ENCODE measurements at regions not wholly inside any gene's neighbourhood (a gene's known extent, or its start where the extent isn't known, plus 50 kb on each side); places are given as distances from the start of the nearest gene placed in this dataset.
"Not testable (repeated sequence)": the region's sequence is repeated elsewhere in the genome, so short reads cannot be mapped to it uniquely, and the experiment has no call there.

DNA sequence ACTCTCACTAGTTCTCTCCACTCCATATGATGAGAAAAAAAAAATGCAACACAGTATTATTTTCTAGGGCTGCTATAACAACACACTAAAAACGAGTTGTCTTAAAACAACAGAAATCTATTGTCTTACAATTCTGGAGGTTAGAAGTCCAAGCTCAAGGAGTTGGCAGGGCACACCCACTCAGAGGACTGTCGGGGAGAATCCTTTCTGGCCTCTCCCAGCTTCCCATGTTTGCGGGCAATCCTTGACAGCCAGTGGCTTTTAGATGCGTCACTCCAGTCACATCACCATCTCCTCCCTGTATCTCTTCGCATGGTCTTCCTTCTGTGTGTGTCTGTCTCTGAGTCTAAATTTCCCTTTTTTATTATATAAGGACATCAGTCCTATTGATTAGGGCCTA, 64.0 kb upstream of the KIF2A start:
- not testable (repeated sequence) for H3K4me3 Mint-ChIP-seq; H3K27me3 Mint-ChIP-seq; H3K9me3 Mint-ChIP-seq (ENCODE audit: low read depth); H3K36me3 Mint-ChIP-seq; H3K27ac Mint-ChIP-seq
- peaks cover 32% of the 10 kb centered on the region for H3K4me1 Mint-ChIP-seq (ENCODE audit: low read depth)

DNA sequence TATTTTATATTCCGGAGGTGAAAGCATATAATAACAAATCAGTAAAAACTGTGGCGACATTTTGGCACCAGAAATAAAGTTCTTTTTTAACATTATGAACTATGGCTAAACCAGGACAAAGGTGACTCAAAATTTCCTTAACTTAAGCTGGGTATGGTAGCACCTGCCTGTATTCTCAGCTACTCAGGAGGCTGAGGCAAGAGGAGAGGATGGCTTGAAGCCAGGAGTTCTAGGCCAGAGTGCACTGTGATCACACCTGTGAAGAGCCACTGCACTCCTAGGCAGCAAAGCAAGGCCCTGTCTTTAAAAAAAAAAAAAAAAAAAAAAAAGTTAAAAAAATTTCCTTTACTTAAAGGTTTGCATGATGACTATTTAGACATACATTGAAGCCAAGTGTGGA, 63.0 kb upstream of the KIF2A start:
- not testable (repeated sequence) for H3K4me3 Mint-ChIP-seq; H3K9me3 Mint-ChIP-seq (ENCODE audit: low read depth); H3K36me3 Mint-ChIP-seq; H3K27me3 Mint-ChIP-seq; H3K27ac Mint-ChIP-seq
- peaks cover 32% of the 10 kb centered on the region for H3K4me1 Mint-ChIP-seq (ENCODE audit: low read depth)

DNA sequence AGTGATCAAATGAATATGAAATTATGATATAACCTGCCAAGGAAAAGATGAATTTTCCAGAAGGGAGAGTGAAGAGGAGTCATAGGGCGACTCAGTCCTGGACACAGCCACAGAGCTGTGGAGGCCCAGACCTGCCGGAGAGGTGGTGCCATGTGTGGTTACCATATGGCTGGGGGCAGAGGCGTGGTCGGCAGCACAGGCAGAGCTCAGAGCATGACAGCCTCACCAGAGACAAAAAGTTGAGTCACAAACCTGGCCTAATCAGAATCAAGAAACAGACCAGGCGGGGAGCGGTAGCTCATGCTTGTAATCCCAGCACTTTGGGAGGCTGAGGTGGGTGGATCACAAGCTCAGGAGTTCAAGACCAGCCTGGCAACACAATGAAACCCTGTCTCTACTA, 57.8 kb upstream of the KIF2A start:
- not testable (repeated sequence) for H3K9me3 Mint-ChIP-seq (ENCODE audit: low read depth); H3K4me3 Mint-ChIP-seq; H3K27ac Mint-ChIP-seq; H3K36me3 Mint-ChIP-seq; H3K27me3 Mint-ChIP-seq
- peaks cover 23% of the 10 kb centered on the region for H3K4me1 Mint-ChIP-seq (ENCODE audit: low read depth)

DNA sequence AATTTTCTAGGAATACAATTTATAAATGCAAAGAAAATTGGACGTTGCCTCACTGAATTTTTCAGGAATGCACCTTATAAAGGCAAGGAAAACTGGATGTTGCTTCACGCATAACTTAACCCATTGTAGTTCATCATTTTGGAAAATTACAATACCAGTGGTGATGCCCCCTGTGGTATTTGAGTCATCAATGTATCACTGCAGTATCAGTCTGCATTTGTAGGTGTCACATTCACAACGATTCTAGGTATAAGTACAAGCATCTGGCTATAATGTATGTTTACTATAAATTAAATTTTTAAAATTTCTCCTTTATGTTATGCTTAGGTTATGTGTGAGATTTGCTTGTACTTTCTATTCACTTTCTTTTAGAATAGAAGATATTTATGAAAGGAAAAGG, 55.9 kb upstream of the KIF2A start:
- not testable (repeated sequence) for H3K27me3 Mint-ChIP-seq; H3K27ac Mint-ChIP-seq; H3K9me3 Mint-ChIP-seq (ENCODE audit: low read depth); H3K4me3 Mint-ChIP-seq; H3K36me3 Mint-ChIP-seq
- H3K4me1 Mint-ChIP-seq (ENCODE audit: low read depth), result peaks cover 31% of the 10 kb centered on the region

DNA sequence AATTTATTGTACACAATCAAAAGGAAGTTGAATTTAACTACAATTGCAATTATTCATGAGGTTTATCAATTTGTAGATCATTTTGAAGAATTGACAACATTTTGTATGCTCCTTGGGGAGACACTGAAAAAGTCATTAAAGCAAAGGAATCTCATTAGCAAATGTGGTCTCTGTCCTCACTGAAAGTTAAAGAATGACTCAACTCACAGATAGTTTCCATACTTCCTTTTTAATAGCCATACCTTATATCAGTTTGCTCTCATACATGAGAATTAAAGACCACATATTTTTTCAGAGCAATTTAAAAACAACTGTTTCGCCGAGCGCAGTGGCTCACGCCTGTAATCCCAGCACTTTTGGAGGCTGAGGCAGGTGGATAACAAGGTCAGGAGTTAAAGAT, 55.1 kb upstream of the KIF2A start:
- not testable (repeated sequence) for H3K27ac Mint-ChIP-seq
- H3K4me1 Mint-ChIP-seq (ENCODE audit: low read depth), result peaks cover 32% of the 10 kb centered on the region

DNA sequence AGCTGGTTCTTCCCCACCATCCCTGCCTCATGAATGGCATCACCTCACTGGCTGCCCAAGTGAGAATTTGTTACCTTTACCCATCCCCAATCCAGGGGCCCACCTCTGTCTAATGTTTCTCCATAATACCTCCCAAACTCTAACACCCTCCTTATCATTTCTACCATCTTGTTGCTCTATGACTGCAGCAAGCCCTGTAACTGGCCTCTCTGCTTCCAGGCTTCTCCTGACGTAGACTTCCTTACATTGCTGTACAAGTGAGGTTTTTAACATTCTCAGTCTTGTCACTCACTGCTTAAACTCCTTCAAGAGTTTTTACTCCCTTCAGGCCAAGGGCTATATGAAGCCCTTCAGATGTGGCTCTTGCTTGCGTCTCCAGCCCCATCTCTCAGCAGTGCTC, 53.5 kb upstream of the KIF2A start:
- peaks cover 43% of the 10 kb centered on the region for H3K4me1 Mint-ChIP-seq (ENCODE audit: low read depth)
- not testable (repeated sequence) for H3K9me3 Mint-ChIP-seq (ENCODE audit: low read depth); H3K27me3 Mint-ChIP-seq

More for the DNA sequence above, 55.1 kb upstream of the KIF2A start:
- H3K4me3 Mint-ChIP-seq; H3K9me3 Mint-ChIP-seq (ENCODE audit: low read depth); H3K36me3 Mint-ChIP-seq; H3K27me3 Mint-ChIP-seq: not testable (repeated sequence)

DNA sequence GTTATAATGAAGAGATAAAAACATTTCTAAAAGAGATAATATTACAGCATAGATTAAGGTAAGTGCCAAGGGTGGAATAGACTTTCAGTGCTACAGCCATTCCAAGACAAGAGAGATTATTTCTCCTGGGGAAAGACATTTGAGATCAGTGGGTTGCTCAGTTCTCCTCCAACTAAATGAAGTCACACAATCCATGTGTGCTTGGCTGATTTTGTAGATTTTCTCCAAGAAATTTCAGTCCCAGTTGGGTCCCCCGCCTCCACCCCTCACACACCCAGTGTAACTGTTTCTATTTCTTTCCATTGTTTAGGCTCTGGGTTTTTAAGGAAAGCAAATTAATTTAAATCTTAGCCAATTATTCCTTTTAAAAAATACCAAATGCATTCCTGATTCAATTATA, 50.5 kb upstream of the KIF2A start:
- H3K27ac Mint-ChIP-seq, result peak overlapping the region; percentile 75
- H3K4me1 Mint-ChIP-seq (ENCODE audit: low read depth), result peaks cover 68% of the 10 kb centered on the region
- H3K4me3 Mint-ChIP-seq, result not testable (repeated sequence)

More for the DNA sequence above, 53.5 kb upstream of the KIF2A start:
- not testable (repeated sequence) for H3K4me3 Mint-ChIP-seq, H3K36me3 Mint-ChIP-seq, H3K27ac Mint-ChIP-seq

DNA sequence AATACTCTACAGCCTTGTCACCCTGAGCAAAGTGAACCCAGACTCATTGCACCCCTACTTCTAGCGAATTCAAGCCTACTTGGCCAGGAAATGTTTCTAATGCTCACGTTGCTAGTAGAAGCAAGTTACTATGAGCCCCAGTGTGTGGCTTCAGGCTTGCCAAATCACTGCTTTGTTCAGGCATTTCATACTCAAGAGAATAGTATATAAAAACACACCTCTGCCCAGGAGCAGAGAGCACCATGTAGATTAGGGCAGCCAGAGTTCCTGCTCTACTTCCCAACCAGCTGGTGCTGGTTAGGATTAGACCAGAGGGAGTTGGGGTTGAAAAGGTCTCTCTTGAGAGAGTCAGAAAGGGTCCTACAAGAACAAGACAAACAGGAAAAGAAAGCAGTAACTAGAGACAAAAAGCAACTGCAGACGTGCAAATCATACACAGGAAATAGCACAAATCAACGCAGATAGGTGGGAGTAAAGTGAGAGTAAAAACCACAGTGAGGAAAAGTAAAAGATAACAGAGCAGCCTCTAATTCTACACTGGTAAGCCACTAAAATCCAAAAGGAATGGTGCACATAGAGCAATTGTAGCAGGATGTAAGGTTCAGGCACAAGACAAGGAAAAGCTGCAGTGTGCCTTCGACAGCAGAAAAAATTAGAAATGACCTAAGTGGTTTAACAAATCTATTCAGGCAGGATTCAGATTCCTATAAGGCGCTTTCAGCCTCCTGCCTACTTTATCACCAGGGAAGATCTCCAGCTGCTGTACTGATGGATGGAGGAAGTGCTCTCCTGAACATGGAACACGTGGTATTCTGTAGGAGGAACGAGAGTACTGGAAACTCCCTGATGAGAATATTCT, 49.6 kb upstream of the KIF2A start:
- H3K9me3 Mint-ChIP-seq (ENCODE audit: low read depth), result peaks cover 3% of the 10 kb centered on the region
- H3K36me3 Mint-ChIP-seq, result peaks cover 12% of the 10 kb centered on the region
- H3K27me3 Mint-ChIP-seq, result no peaks in the 10 kb centered on the region
- H3K4me1 Mint-ChIP-seq (ENCODE audit: low read depth), result peaks cover 73% of the 10 kb centered on the region
- peak overlapping the region; percentile 62 for H3K4me3 Mint-ChIP-seq
- H3K27ac Mint-ChIP-seq, result peak overlapping the region; percentile 88

More for the DNA sequence above, 50.5 kb upstream of the KIF2A start:
- H3K27me3 Mint-ChIP-seq; H3K9me3 Mint-ChIP-seq (ENCODE audit: low read depth): not testable (repeated sequence)
- peaks cover 12% of the 10 kb centered on the region for H3K36me3 Mint-ChIP-seq
